ENCODE measurements at regions not wholly inside any gene's neighbourhood (a gene's known extent, or its start where the extent isn't known, plus 50 kb on each side); places are given as distances from the start of the nearest gene placed in this dataset.

DNA sequence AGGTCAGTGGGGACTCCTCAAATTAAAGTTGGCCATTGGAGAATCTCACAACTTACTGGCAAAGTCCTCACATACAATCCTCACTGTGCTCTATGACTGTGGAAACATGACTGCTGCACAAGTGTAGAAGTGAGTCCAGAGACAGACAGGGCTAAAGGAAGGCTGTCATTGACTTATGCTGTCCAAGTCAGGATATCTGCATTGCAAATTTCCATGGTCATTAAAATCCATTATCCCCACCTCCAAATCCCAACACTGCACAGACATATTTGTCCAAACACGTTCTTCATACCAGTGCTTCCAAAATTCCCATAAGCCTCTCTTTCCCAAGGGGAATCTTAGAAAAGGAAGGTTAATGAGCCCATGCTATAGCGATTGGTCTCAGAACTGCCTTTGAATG lies 396.8 kb upstream of the ANKRD30A start:
- dilution Hi-C loops (cut with HindIII; ENCODE audit: low sequenced_read_pairs, unreplicated experiment): no loop called here
- Histone ChIP-seq H3K9me3 (ENCODE audit: control insufficient read depth, insufficient read depth, low read length) (no peaks in the 10 kb centered on the region), H3K18ac (ENCODE audit: low read depth, low read length) (no peak overlapping the region), H2BK15ac (ENCODE audit: low read depth, low read length) (0 out of 3 replicates have a peak overlapping the region, but pooled peaks have one; percentile 60), H2BK5ac (ENCODE audit: low read depth, low read length, poor library complexity, severe bottlenecking) (peak overlapping the region; percentile 65), H3K4me3 (ENCODE audit: insufficient read depth, low read depth, low read length) (no peak overlapping the region), H3K27ac (ENCODE audit: insufficient read depth, low read length) (no peak overlapping the region), H4K20me1 (ENCODE audit: insufficient read depth, low read length) (no peaks in the 10 kb centered on the region), H3K4me1 (ENCODE audit: control insufficient read depth, insufficient read depth, low read length) (no peaks in the 10 kb centered on the region), H2AFZ (replicated peaks; ENCODE audit: low read length, poor library complexity) (peak overlapping the region; percentile 36), H3K9me1 (ENCODE audit: insufficient read depth, low read length) (no peaks in the 10 kb centered on the region), H4K5ac (ENCODE audit: low read depth, low read length) (no peak overlapping the region), H3K56ac (ENCODE audit: extremely low read depth, insufficient read depth, low read length) (peak overlapping the region; percentile 25; the same call in 1 of the 2 replicates), H4K8ac (ENCODE audit: low read depth in 2 of 2, low read length in 2 of 2) (no peak overlapping the region), H4K91ac (ENCODE audit: insufficient read depth, low read depth, low read length) (no peak overlapping the region), H2AK9ac (replicated peaks; ENCODE audit: low read depth, low read length, poor library complexity) (no peak overlapping the region), H3K4me2 (ENCODE audit: low read depth, low read length) (no peak overlapping the region), H3K9ac (ENCODE audit: low read depth, low read length) (no peak overlapping the region), H2BK20ac (ENCODE audit: low read depth, low read length) (peak overlapping the region; percentile 8; the same call in 1 of the 2 replicates), H2BK120ac (ENCODE audit: low read depth, low read length) (no peak overlapping the region), H3K79me1 (ENCODE audit: low read depth in 1 of 2, low read length in 2 of 2) (no peaks in the 10 kb centered on the region), H3K14ac (replicated peaks; ENCODE audit: low read depth, low read length) (no peak overlapping the region), H3K27me3 (ENCODE audit: control insufficient read depth, insufficient read depth, low read length) (no peaks in the 10 kb centered on the region), H3K36me3 (ENCODE audit: control insufficient read depth, insufficient read depth, low read length) (no peaks in the 10 kb centered on the region), H3K4ac (ENCODE audit: low read depth, low read length) (no peak overlapping the region; the same call in 1 of the 2 replicates), H2AK5ac (ENCODE audit: low read depth, low read length) (no peak overlapping the region), H3K23ac (ENCODE audit: low read depth, low read length) (no peak overlapping the region)
- TF ChIP-seq POLR2A (IDR thresholded peaks at IDR 0.05; ENCODE audit: low read depth, low read length): no peak
- TF ChIP-seq SMC3 (IDR thresholded peaks at IDR 0.05; ENCODE audit: low read depth, low read length): no peak
- no peak for TF ChIP-seq RFX5 (IDR thresholded peaks at IDR 0.05; ENCODE audit: low read depth, low read length)
- TF ChIP-seq CEBPB (IDR thresholded peaks at IDR 0.05; ENCODE audit: low read depth, low read length): no peak
- no peak for TF ChIP-seq CHD1 (IDR thresholded peaks at IDR 0.05; ENCODE audit: low read depth, low read length)
- TF ChIP-seq, protein P1, sequence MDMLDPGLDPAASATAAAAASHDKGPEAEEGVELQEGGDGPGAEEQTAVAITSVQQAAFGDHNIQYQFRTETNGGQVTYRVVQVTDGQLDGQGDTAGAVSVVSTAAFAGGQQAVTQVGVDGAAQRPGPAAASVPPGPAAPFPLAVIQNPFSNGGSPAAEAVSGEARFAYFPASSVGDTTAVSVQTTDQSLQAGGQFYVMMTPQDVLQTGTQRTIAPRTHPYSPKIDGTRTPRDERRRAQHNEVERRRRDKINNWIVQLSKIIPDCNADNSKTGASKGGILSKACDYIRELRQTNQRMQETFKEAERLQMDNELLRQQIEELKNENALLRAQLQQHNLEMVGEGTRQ (IDR thresholded peaks at IDR 0.05; ENCODE audit: low read depth, low read length): no peak
- TF ChIP-seq RAD21 (IDR thresholded peaks at IDR 0.05; ENCODE audit: low read length): no peak
- no peak for TF ChIP-seq MXI1 (IDR thresholded peaks at IDR 0.05; ENCODE audit: borderline replicate concordance, low read depth, low read length)
- in situ Hi-C loops (cut with MboI; ENCODE audit: low sequenced_read_pairs): no loop called here
- BruUV-seq (replicated peaks): no TSS peak
- whole genome bisulfite sequencing, 2 experiments (ENCODE audit: extremely low coverage in 2 of 2, insufficient read length in 1 of 2): no CpG with 5 or more reads among the region's 2 CpGs
- CTCF ChIA-PET: no interaction called here
- POLR2A ChIA-PET (ENCODE audit: unreplicated experiment): no interaction called here
- intact Hi-C loops (cut with micrococcal nuclease): no loop called here
- no peak for DNase-seq
- ATAC-seq (ENCODE audit: low read depth): no peak; the same call in 1 of the 2 replicates

Measured in IMR-90 (cell line).